ENCODE measurements at regions not wholly inside any gene's neighbourhood (a gene's known extent, or its start where the extent isn't known, plus 50 kb on each side); places are given as distances from the start of the nearest gene placed in this dataset.

DNA sequence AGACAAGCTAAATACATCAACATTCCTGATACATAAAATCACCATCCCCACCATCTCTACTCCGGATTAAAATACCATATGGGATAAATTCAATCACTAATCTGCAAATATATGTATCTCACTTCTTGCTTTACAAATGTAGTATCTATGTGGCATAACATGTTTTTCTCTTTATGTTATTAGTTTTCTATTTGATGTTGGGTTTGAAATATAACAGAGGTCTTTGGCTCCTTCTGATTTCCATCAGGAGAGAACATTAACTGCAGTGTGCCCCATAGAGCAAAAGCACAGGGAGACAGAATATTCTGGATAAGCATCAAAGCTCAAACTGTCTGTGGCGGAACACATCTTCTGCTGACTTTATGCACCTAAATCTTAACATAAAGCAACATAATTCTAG, 547.2 kb upstream of the CDH8 start:
- CTCF ChIA-PET = no interaction called here
- DNase-seq = no peak
- POLR2A ChIA-PET = no interaction called here
- Mint-ChIP-seq H3K9me3 (peaks cover 29% of the 10 kb centered on the region), H3K4me1 (no peaks in the 10 kb centered on the region), H3K27me3 (no peaks in the 10 kb centered on the region), H3K36me3 (ENCODE audit: low read depth) (no peaks in the 10 kb centered on the region), H3K4me3 (no peak overlapping the region), H3K27ac (no peak overlapping the region)

DNA sequence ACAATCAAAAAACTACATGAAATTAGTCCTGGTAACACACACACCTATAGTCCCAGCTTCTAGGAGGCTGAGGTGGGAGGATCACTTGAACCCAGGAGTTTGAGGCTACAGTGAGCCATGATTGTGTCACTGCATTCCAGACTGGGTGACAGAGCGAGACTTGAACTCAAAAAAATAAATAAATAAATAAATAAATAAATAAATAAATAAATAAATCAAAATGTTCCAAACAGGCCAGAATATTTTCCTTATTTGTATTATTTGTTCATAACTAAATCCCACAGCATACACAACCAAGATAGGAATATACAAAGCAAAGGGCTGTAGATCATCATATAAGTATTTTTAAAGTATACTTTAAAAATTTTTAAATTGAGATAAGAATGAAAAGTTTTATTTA, 537.2 kb upstream of the CDH8 start:
- Mint-ChIP-seq H3K27me3 (no peaks in the 10 kb centered on the region), H3K27ac (no peak overlapping the region), H3K4me1 (no peaks in the 10 kb centered on the region), H3K9me3 (peaks cover 13% of the 10 kb centered on the region), H3K36me3 (ENCODE audit: low read depth) (no peaks in the 10 kb centered on the region), H3K4me3 (no peak overlapping the region)
- ChIA-PET POLR2A (no interaction called here), CTCF (no interaction called here)
- no peak for DNase-seq

DNA sequence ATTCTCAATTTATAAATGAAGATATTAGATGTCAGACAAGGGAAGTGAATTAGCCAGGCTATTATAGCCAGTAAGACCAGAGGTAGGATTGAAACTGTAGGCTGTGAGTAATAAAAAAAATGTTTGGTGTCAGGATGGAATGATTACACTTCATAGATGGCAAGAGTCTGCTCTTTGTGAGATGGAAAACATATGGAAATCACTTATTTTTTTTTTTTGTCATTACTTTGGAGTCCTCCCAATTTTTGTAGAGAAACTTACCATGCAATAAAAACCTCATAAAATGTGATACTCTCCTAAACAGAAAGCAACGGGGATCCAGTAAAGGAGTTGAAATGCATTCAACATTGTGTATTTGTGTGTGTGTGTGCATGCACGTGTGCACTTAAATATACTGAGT, 532.7 kb upstream of the CDH8 start:
- POLR2A ChIA-PET = no interaction called here
- no peaks in the 10 kb centered on the region for H3K36me3 Mint-ChIP-seq (ENCODE audit: low read depth)
- CTCF ChIA-PET = interaction anchor here (0.6 kb wide), 2 partner anchors 90 to 368 kb away, joined by 4 to 6 read pairs; no protein-coding TSS in a partner anchor

DNA sequence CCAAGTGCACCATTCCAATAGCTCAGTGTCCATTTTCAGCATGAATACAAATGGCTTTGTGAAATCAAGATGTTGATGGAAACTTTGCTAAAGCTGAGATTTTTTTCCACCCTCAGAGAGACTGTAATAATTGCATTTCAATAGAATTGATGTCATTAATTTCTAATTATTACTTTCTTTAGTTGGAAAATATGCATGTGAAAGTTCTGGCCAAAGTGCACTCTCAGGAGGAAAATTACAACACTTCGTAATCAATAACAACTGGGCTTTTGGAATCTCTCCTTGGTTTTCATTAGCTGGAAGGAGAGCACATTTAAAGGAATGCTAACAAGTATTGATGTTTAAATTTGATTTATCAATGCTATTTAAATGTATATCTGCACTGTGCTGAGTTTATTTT, 529.5 kb upstream of the CDH8 start:
- Mint-ChIP-seq H3K9me3 (peaks cover 5% of the 10 kb centered on the region), H3K27me3 (no peaks in the 10 kb centered on the region), H3K27ac (no peak overlapping the region), H3K36me3 (ENCODE audit: low read depth) (no peaks in the 10 kb centered on the region), H3K4me3 (no peak overlapping the region), H3K4me1 (no peaks in the 10 kb centered on the region)
- CTCF ChIA-PET = no interaction called here
- POLR2A ChIA-PET = no interaction called here
- no peak for DNase-seq

More for the DNA sequence above, 532.7 kb upstream of the CDH8 start:
- Mint-ChIP-seq H3K4me3 (no peak overlapping the region), H3K4me1 (no peaks in the 10 kb centered on the region), H3K9me3 (peaks cover 2% of the 10 kb centered on the region), H3K27me3 (no peaks in the 10 kb centered on the region), H3K27ac (no peak overlapping the region)
- no peak for DNase-seq

DNA sequence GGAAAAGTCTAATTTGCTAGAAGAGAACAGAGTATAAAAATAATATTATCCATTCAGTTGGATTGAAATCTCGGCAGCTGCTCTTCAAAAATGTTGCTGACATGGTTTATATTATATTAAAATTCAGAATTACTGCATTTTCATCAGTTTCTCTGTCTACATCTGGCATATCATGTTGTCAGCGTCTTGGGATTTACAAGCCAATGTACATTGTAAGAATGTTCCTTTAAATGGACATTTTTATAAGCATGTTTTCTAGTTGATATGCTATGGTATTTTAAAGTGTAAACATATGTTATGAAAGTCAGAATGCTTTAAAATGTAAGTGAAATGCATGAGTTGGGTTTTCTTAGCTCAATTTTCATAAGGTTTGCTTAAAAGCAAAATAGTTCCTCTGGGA, 528.1 kb upstream of the CDH8 start:
- Mint-ChIP-seq H3K36me3 (ENCODE audit: low read depth) (no peaks in the 10 kb centered on the region), H3K9me3 (peaks cover 5% of the 10 kb centered on the region), H3K27ac (no peak overlapping the region), H3K4me1 (no peaks in the 10 kb centered on the region), H3K27me3 (no peaks in the 10 kb centered on the region), H3K4me3 (no peak overlapping the region)
- no peak for DNase-seq
- CTCF ChIA-PET = no interaction called here
- POLR2A ChIA-PET = no interaction called here

DNA sequence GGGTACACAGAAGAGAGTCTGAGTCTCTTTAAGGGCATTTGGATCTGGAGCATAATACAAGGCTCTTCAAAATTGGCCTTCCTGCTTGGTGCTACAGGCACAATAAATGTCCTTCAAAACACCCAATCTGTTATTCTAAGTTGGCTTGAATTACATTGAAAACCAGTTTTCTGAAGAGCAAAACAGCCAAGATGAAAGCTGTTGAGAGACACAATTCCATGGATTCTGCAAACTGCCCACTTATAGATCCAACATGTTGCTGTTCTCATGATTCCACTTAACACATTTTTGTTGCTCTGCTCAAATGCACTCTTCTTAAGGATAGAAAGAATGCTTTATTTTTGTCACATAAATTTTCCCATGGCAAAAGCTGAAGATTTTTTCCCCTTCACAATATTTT, 525.9 kb upstream of the CDH8 start:
- H3K4me1 Mint-ChIP-seq = no peaks in the 10 kb centered on the region
- CTCF ChIA-PET = no interaction called here
- H3K27me3 Mint-ChIP-seq = no peaks in the 10 kb centered on the region
- no peak for DNase-seq
- no peak overlapping the region for H3K27ac Mint-ChIP-seq
- H3K36me3 Mint-ChIP-seq (ENCODE audit: low read depth) = no peaks in the 10 kb centered on the region
- peaks cover 7% of the 10 kb centered on the region for H3K9me3 Mint-ChIP-seq
- H3K4me3 Mint-ChIP-seq = no peak overlapping the region
- POLR2A ChIA-PET = no interaction called here

DNA sequence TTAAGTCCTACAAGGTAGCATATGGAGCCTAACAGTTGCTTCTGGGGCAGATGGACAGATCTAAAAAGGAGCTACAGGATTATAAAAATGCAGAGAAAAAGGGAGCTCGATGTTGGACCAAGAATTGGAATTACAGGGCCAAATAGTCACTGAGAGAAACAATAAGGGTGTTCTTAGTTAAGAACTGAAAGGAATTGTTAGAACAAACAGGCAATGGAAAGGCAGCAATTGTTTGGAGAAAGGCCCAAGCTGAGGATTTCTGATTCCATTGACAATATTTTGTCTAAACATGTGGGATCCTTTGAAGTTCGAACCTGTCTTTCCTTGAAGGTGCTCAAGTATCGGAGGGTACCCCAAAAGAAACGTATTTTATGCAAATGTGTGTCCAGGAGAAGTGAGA, 513.6 kb upstream of the CDH8 start:
- Mint-ChIP-seq H3K9me3 (peaks cover 8% of the 10 kb centered on the region), H3K4me1 (no peaks in the 10 kb centered on the region), H3K27ac (no peak overlapping the region), H3K27me3 (no peaks in the 10 kb centered on the region), H3K4me3 (no peak overlapping the region), H3K36me3 (ENCODE audit: low read depth) (no peaks in the 10 kb centered on the region)
- ChIA-PET POLR2A (no interaction called here), CTCF (no interaction called here)
- DNase-seq = no peak

DNA sequence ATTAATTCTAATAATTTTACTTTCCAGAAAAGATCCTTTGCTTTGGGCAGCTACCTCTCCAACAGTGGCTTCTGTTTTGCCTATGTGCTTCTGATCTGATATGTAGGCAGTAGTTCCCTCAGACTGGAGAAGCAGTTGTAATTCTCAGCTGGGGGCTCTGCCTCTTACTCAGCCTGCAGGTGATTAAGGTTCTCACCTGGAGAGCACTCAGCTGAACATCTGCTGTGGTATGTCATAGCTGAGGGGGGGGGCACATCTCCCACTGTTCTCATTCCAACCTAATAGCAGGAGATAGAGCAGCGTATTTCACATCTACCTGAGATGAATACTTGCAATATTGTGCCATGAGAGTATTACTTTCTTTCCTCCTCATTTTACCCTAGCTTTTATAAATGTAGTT, 511.9 kb upstream of the CDH8 start:
- POLR2A ChIA-PET = no interaction called here
- CTCF ChIA-PET = no interaction called here

DNA sequence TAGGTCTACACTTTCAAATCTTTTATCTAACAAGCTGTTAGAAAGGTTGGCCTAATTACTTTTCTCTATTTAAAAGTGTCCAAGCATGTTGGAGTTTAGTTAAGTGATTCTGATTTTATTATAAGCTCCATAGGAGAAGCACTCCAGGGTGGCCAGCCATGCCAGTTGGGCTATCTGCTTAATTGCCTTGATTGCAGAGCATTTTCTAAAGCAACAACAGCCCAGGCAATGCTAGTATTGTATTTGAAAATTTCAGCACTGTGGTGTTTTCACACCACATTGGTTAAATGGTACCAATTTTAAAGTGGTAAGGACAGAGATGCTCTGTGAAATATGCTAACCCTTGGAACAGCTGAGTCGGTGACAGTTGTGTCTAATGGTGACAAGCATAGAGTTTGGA, 510.5 kb upstream of the CDH8 start:
- Mint-ChIP-seq H3K36me3 (ENCODE audit: low read depth) (no peaks in the 10 kb centered on the region), H3K27ac (no peak overlapping the region), H3K4me1 (no peaks in the 10 kb centered on the region), H3K4me3 (no peak overlapping the region), H3K27me3 (no peaks in the 10 kb centered on the region), H3K9me3 (peaks cover 8% of the 10 kb centered on the region)
- CTCF ChIA-PET = no interaction called here
- POLR2A ChIA-PET = no interaction called here
- no peak for DNase-seq

More for the DNA sequence above, 511.9 kb upstream of the CDH8 start:
- no peaks in the 10 kb centered on the region for H3K27me3 Mint-ChIP-seq
- no peak overlapping the region for H3K4me3 Mint-ChIP-seq
- H3K4me1 Mint-ChIP-seq = no peaks in the 10 kb centered on the region
- peaks cover 8% of the 10 kb centered on the region for H3K9me3 Mint-ChIP-seq
- no peaks in the 10 kb centered on the region for H3K36me3 Mint-ChIP-seq (ENCODE audit: low read depth)
- H3K27ac Mint-ChIP-seq = no peak overlapping the region
- DNase-seq = no peak

DNA sequence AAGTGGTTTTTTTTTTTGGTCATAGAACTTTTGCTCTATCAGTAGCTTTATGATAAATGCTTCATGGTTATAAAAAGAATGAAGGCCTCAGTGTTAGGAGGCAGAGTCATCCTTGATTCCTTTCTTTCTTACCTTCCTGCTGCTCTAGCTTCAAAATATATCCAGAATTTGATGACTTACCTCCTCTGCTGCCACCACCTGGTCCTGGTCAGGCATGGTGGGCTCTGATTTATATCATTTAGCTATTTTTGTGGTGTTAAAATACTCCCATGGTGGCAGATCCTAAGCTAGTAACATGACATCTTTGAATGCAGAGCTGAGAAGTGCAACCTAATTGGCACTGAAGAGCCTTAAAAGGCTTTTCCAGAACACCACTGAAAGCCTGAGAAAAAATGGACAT, 508.8 kb upstream of the CDH8 start:
- Mint-ChIP-seq H3K9me3 (peaks cover 10% of the 10 kb centered on the region), H3K4me3 (no peak overlapping the region)
- POLR2A ChIA-PET = no interaction called here

DNA sequence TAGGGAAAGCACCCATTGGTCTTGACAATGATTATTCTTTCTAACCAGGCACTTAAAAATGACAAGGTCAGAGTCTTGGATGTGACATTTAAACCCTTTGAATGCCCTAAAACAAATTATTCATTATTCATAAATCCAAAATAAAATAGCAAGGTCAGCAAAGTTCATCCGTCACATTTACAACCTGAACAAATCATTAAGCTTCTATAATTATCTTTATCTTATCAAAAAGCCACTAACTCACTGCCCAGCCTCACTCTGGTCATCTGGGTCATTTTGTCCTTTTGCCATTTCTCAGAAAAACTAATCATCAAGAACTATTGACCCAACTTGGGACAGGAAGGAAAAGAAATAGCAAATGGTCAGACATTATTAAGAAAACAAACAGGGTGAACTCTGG, 507.3 kb upstream of the CDH8 start:
- no peaks in the 10 kb centered on the region for H3K4me1 Mint-ChIP-seq
- H3K27ac Mint-ChIP-seq = no peak overlapping the region
- no peaks in the 10 kb centered on the region for H3K27me3 Mint-ChIP-seq
- POLR2A ChIA-PET = no interaction called here
- H3K36me3 Mint-ChIP-seq (ENCODE audit: low read depth) = no peaks in the 10 kb centered on the region
- H3K4me3 Mint-ChIP-seq = no peak overlapping the region
- CTCF ChIA-PET = interaction anchor here (0.7 kb wide), 1 partner anchor 231 kb away, joined by 3 read pairs; no protein-coding TSS in a partner anchor
- peaks cover 6% of the 10 kb centered on the region for H3K9me3 Mint-ChIP-seq
- DNase-seq = no peak

More for the DNA sequence above, 508.8 kb upstream of the CDH8 start:
- Mint-ChIP-seq H3K27ac (no peak overlapping the region), H3K4me1 (no peaks in the 10 kb centered on the region), H3K36me3 (ENCODE audit: low read depth) (no peaks in the 10 kb centered on the region), H3K27me3 (no peaks in the 10 kb centered on the region)
- DNase-seq = no peak
- CTCF ChIA-PET = no interaction called here

DNA sequence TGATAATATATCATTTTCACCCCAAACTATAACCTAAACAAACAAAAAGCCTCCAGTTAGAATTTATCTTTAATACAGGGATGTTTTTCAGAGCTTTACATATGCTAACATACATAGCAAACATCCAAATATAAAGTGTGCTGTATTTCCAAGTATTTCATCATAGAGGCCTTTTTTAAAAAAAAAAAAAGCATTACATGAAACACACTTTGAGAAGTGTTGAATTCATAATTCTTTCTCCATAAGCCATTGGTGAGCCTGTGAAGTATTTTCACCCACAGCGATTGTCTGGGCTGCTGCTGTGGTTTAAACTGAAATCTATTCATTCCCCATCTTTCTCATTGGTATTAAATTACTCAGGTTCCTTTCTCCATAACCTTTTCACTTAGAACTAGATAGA, 503.4 kb upstream of the CDH8 start:
- Mint-ChIP-seq H3K9me3 (peaks cover 5% of the 10 kb centered on the region), H3K27ac (no peak overlapping the region), H3K27me3 (no peaks in the 10 kb centered on the region), H3K4me1 (no peaks in the 10 kb centered on the region), H3K4me3 (no peak overlapping the region), H3K36me3 (ENCODE audit: low read depth) (no peaks in the 10 kb centered on the region)
- CTCF ChIA-PET = no interaction called here
- POLR2A ChIA-PET = no interaction called here
- DNase-seq = no peak

DNA sequence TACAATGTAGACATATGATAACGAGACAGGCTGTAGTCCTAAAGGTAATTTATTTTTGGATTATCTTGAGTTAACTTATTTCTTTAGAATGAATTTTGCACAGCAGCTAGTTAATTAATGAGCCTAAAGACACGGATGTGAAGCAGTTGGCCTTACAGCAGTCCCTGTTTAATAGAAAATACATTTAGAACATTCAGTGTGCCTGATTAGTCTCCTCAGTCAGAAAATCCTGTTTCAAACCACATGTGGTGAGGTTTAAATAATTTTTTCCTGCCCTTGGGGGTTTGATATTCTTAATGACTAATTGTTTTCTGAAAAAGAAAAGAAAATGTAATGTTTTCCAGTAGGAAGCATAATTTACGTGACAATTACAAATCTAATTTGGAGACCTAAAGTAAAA, 494.2 kb upstream of the CDH8 start:
- no peak for DNase-seq
- H3K27ac Mint-ChIP-seq = no peak overlapping the region
- no peaks in the 10 kb centered on the region for H3K36me3 Mint-ChIP-seq (ENCODE audit: low read depth)
- H3K4me3 Mint-ChIP-seq = no peak overlapping the region
- ChIA-PET POLR2A (no interaction called here), CTCF (no interaction called here)
- no peaks in the 10 kb centered on the region for H3K4me1 Mint-ChIP-seq
- no peaks in the 10 kb centered on the region for H3K27me3 Mint-ChIP-seq
- H3K9me3 Mint-ChIP-seq = peaks cover 3% of the 10 kb centered on the region

DNA sequence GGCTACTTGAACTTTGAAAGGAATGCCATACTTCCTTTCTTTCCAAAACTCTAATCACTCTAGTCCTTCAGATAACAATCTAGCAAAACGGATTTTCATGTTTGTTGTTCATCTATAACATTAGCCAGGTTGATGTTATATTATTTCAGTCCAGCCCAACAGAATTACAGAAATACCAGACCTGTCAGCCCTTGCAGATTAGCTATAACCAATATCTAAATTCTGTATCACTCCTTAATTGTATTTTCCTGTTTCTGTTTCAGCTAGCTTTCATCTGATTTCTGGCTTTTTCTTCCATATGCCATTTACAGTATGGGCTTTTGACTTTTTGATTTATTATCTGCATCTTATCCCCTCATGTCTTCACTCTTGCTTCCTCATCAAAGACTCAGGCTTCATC, 479.8 kb upstream of the CDH8 start:
- no peak overlapping the region for H3K27ac Mint-ChIP-seq
- H3K4me3 Mint-ChIP-seq = no peak overlapping the region
- DNase-seq = no peak
- no peaks in the 10 kb centered on the region for H3K27me3 Mint-ChIP-seq
- CTCF ChIA-PET = no interaction called here
- H3K36me3 Mint-ChIP-seq (ENCODE audit: low read depth) = no peaks in the 10 kb centered on the region
- peaks cover 10% of the 10 kb centered on the region for H3K9me3 Mint-ChIP-seq
- H3K4me1 Mint-ChIP-seq = no peaks in the 10 kb centered on the region
- POLR2A ChIA-PET = no interaction called here

DNA sequence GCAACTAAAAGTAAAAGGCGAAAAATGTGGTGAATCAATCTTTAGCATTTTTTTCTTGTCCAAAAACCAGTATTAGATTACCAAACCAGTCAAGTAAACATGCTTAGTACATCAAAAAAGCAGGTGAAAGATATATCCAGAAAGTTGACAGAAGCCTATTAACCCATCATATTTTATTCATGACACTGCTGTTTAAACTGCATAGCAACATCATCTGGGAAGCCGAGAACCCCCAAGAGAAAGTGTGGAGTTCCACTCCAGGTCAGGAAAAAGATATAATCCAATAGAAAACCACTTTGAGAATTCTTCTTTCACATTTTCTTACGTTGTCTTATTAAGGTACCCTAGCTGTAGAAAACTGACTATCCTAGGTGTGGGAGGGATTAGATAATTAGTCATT, 466.8 kb upstream of the CDH8 start:
- H3K9me3 Mint-ChIP-seq = peaks cover 6% of the 10 kb centered on the region

More for the DNA sequence above, 466.8 kb upstream of the CDH8 start:
- H3K4me1 Mint-ChIP-seq = no peaks in the 10 kb centered on the region
- no peaks in the 10 kb centered on the region for H3K36me3 Mint-ChIP-seq (ENCODE audit: low read depth)
- DNase-seq = no peak
- CTCF ChIA-PET = no interaction called here
- H3K4me3 Mint-ChIP-seq = no peak overlapping the region
- no peaks in the 10 kb centered on the region for H3K27me3 Mint-ChIP-seq
- POLR2A ChIA-PET = no interaction called here
- H3K27ac Mint-ChIP-seq = no peak overlapping the region
